Lung (tissue), 11 donors: ENCODE measurements at regions not wholly inside any gene's neighbourhood (a gene's known extent, or its start where the extent isn't known, plus 50 kb on each side); places are given as distances from the start of the nearest gene placed in this dataset.
"Not testable (repeated sequence)": the region's sequence is repeated elsewhere in the genome, so short reads cannot be mapped to it uniquely, and the experiment has no call there.

Experiments used
- ATAC-seq: fragments of 200-7000 bp; cut with Tn5 transposase; one replicate; pipeline ENCODE4 v1.9.1; 2020; ENCODE audit warnings: moderate number of reproducible peaks; ENCODE audit not compliant: insufficient read depth, low FRiP score
- DNase-seq, 3 donors: peaks; one replicate each; pipeline ENCODE4 v3.0.0-alpha.2; 2013 to 2017
- H3K27ac ChIP-seq, 2 donors: one replicate each; pipeline ENCODE4 v1.5.1; 2013; ENCODE audit warnings: mild to moderate bottlenecking in 2 of 2, moderate library complexity in 2 of 2, control low read depth in 1 of 2, inconsistent platforms in 1 of 2, low read depth in 1 of 2, low read length in 1 of 2
- H3K27me3 ChIP-seq, 3 donors: one replicate each; pipeline ENCODE4 v1.5.1; 2013; ENCODE audit warnings: low read length in 2 of 3; ENCODE audit not compliant: control insufficient read depth in 3 of 3, insufficient read depth in 3 of 3
- H3K36me3 ChIP-seq, 4 donors: one replicate each; pipeline ENCODE4 v1.5.1; 2013; ENCODE audit warnings: low read length in 4 of 4, mild to moderate bottlenecking in 1 of 4, moderate library complexity in 1 of 4; ENCODE audit not compliant: control insufficient read depth in 4 of 4, insufficient read depth in 4 of 4
- H3K4me1 ChIP-seq, 5 donors: one replicate each; pipeline ENCODE4 v1.5.1; 2013; ENCODE audit warnings: low read length in 5 of 5, mild to moderate bottlenecking in 2 of 5, moderate library complexity in 1 of 5; ENCODE audit not compliant: control insufficient read depth in 5 of 5, insufficient read depth in 5 of 5
- H3K4me3 ChIP-seq: one replicate; pipeline ENCODE4 v1.5.1; 2013; ENCODE audit warnings: mild to moderate bottlenecking, control low read depth, moderate library complexity
- H3K9ac ChIP-seq, 2 donors: one replicate each; pipeline ENCODE4 v1.5.1; 2013; ENCODE audit warnings: low read length in 2 of 2, control low read depth in 1 of 2; ENCODE audit not compliant: insufficient read depth in 1 of 2
- H3K9me3 ChIP-seq, 4 donors: one replicate each; pipeline ENCODE4 v1.5.1; 2013; ENCODE audit warnings: low read length in 3 of 4, mild to moderate bottlenecking in 1 of 4, moderate library complexity in 1 of 4; ENCODE audit not compliant: control insufficient read depth in 4 of 4, insufficient read depth in 3 of 4
- CTCF ChIP-seq: IDR thresholded peaks from 2 replicates; pipeline ENCODE4 v1.5.1; 2012; ENCODE audit warnings: mild to moderate bottlenecking; ENCODE audit errors: control extremely low read depth, extremely low read depth
- WGBS, 2 donors: extraction: QIAGEN DNeasy Blood & Tissue Kit; methylation state at CpG; one replicate each; pipeline ENCODE4 v1.1.7; 2013; 5-methylcytosine and 5-hydroxymethylcytosine counted together
- donor health status: control.
- donor health status: control.
- donor health status: Bipolar disorder and iron deficiency.
- donor health status: healthy.
- donor health status: DM: yes; HTN: yes; CAD: no.

DNA sequence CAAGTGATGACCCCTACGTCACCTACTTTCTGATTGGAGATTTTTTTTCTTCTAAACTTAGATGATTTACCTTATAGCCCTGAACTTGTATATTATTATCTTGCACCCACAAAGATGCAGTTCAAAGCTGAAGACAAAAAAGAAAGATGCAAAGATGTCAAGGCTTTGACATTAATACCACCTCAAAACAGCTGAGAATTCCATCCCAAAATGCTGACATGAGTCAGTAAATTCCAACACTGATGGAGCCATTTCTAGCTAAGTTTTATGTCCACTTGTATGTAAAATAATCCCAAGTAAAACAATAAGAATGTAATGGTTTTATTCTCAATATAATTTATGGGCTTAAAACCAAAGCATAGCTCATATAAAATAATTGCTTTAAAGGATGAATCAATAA lies 91.5 kb upstream of the CDH9 start:
- 83 to 86% methylated on average over 1 of the region's 1 CpG for WGBS, 2 donors
- H3K4me3 ChIP-seq: no peak overlapping the region
- ATAC-seq (no peak), DNase-seq (no peak)
- no peak overlapping the region for H3K27ac ChIP-seq
- no peak for TF ChIP-seq CTCF
- H3K9me3 ChIP-seq: no peaks in the 10 kb centered on the region
- H3K9ac ChIP-seq: no peak overlapping the region
- no peaks in the 10 kb centered on the region for H3K4me1 ChIP-seq
- no peaks in the 10 kb centered on the region for H3K36me3 ChIP-seq
- no peaks in the 10 kb centered on the region for H3K27me3 ChIP-seq

DNA sequence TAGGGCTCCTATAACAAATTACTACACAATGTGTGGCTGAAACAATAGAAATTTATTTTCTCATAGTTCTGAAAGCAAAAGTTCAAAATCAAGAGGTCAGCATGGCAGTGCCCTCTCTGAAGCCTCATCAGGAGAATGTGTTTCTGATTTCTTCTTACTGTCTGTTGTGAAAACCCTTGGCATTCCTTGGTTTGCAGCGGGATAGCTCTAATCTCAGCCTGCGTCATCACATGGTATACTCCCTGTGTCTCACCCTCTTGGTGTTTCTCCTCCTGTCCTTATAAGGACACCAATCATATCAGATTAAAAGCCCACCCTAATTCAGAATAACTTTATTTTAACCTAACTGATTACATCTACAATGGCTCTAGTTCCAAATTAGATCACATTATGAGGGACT lies 87.5 kb upstream of the CDH9 start:
- H3K36me3 ChIP-seq: no peaks in the 10 kb centered on the region
- 87 to 90% methylated on average over 2 of the region's 2 CpGs for WGBS, 2 donors
- no peak overlapping the region for H3K4me3 ChIP-seq
- DNase-seq: no peak
- no peak for ATAC-seq
- H3K9ac ChIP-seq: no peak overlapping the region
- H3K9me3 ChIP-seq: no peaks in the 10 kb centered on the region
- no peak for TF ChIP-seq CTCF
- no peaks in the 10 kb centered on the region for H3K4me1 ChIP-seq
- no peak overlapping the region for H3K27ac ChIP-seq
- no peaks in the 10 kb centered on the region for H3K27me3 ChIP-seq

- ATAC-seq (no peak), DNase-seq (peak in 2 of 3 donors; percentile 7 to 9)
- 29 to 32% methylated on average over 3 of the region's 3 CpGs for WGBS, 2 donors
These were observed 86.2 kb upstream of the CDH9 start for GRCh38 chr5:27124590-27124989.

GRCh38 chr5:27119736-27120321 lies 81.4 kb upstream of the CDH9 start:
- not testable (repeated sequence) for H3K27me3 ChIP-seq, DNase-seq, H3K9me3 ChIP-seq, ATAC-seq, H3K4me1 ChIP-seq, H3K4me3 ChIP-seq, H3K9ac ChIP-seq, H3K27ac ChIP-seq, H3K36me3 ChIP-seq
- 95 to 97% methylated on average over 36 to 38 of the region's 38 CpGs for WGBS, 2 donors

More at GRCh38 chr5:27124590-27124989, 86.2 kb upstream of the CDH9 start:
- no peaks in the 10 kb centered on the region for H3K4me1 ChIP-seq
- TF ChIP-seq CTCF: no peak
- H3K9ac ChIP-seq: no peak overlapping the region
- no peaks in the 10 kb centered on the region for H3K9me3 ChIP-seq
- no peaks in the 10 kb centered on the region for H3K27me3 ChIP-seq
- no peaks in the 10 kb centered on the region for H3K36me3 ChIP-seq
- H3K27ac ChIP-seq: no peak overlapping the region
- no peak overlapping the region for H3K4me3 ChIP-seq
